Fibroblast of skin of scalp (primary cell): ENCODE measurements at regions not wholly inside any gene's neighbourhood (a gene's known extent, or its start where the extent isn't known, plus 50 kb on each side); places are given as distances from the start of the nearest gene placed in this dataset.

Source experiments
- DNase-seq: peaks from one replicate; pipeline ENCODE4 v3.0.0-alpha.2; 2013

- peak; percentile 72 for DNase-seq
These were observed 169.3 kb upstream of the TPM1 start for GRCh38 chr15:62873203-62873602.

- no peak for DNase-seq
These were observed 168.5 kb upstream of the TPM1 start for GRCh38 chr15:62874064-62874463.

GRCh38 chr15:62874959-62875625 lies 167.5 kb upstream of the TPM1 start:
- DNase-seq: peak; percentile 58

GRCh38 chr15:62875626-62876021 lies 166.9 kb upstream of the TPM1 start:
- no peak for DNase-seq

- no peak for DNase-seq
These were observed 165.2 kb upstream of the TPM1 start for GRCh38 chr15:62877276-62877857.

- DNase-seq: no peak
These were observed 164.5 kb upstream of the TPM1 start for GRCh38 chr15:62878070-62878469.

GRCh38 chr15:62879770-62880169 lies 162.8 kb upstream of the TPM1 start:
- DNase-seq: no peak

- DNase-seq: peak; percentile 73
These were observed 162.3 kb upstream of the TPM1 start for GRCh38 chr15:62880278-62880677.

GRCh38 chr15:62881056-62881455 lies 161.5 kb upstream of the TPM1 start:
- DNase-seq: no peak

GRCh38 chr15:62883938-62884479 lies 158.5 kb upstream of the TPM1 start:
- DNase-seq: peak; percentile 85

- DNase-seq: peak; percentile 50
These were observed 156.0 kb upstream of the TPM1 start for GRCh38 chr15:62886431-62887071.

GRCh38 chr15:62887113-62887570 lies 155.4 kb upstream of the TPM1 start:
- peak; percentile 48 for DNase-seq

GRCh38 chr15:62888623-62889022 lies 153.9 kb upstream of the TPM1 start:
- no peak for DNase-seq

GRCh38 chr15:62889141-62889661 lies 153.3 kb upstream of the TPM1 start:
- no peak for DNase-seq

GRCh38 chr15:62889734-62890505 lies 152.6 kb upstream of the TPM1 start:
- no peak for DNase-seq

- peak; percentile 63 for DNase-seq
These were observed 148.0 kb upstream of the TPM1 start for GRCh38 chr15:62894322-62895085.

- DNase-seq: peak; percentile 91
These were observed 147.2 kb upstream of the TPM1 start for GRCh38 chr15:62895139-62895866.

- DNase-seq: peak; percentile 93
These were observed 146.6 kb upstream of the TPM1 start for GRCh38 chr15:62895905-62896316.

- no peak for DNase-seq
These were observed 146.1 kb upstream of the TPM1 start for GRCh38 chr15:62896380-62896866.

- peak; percentile 100 for DNase-seq
These were observed 145.5 kb upstream of the TPM1 start for GRCh38 chr15:62896969-62897486.

- DNase-seq: no peak
These were observed 144.9 kb upstream of the TPM1 start for GRCh38 chr15:62897634-62898033.
